Mesenchymal stem cell (in vitro differentiated cells and primary cell): ENCODE measurements at regions not wholly inside any gene's neighbourhood (a gene's known extent, or its start where the extent isn't known, plus 50 kb on each side); places are given as distances from the start of the nearest gene placed in this dataset.

Experiments used
- DNase-seq: peaks from one replicate; pipeline ENCODE4 v3.0.0-alpha.2; 2013
- H2AFZ ChIP-seq: one replicate; pipeline ENCODE4 v1.6.1; 2013; ENCODE audit warnings: low read depth, mild to moderate bottlenecking, control low read depth, inconsistent platforms, low read length, moderate library complexity
- H2AK5ac ChIP-seq: 2 replicates; pipeline ENCODE4 v1.6.1; 2013; ENCODE audit warnings: low read length, moderate library complexity, mild to moderate bottlenecking, inconsistent platforms; ENCODE audit not compliant: severe bottlenecking
- H2BK120ac ChIP-seq: one replicate; pipeline ENCODE4 v1.6.1; 2013; ENCODE audit warnings: low read depth, mild to moderate bottlenecking, inconsistent platforms, low read length, moderate library complexity
- H2BK12ac ChIP-seq, 2 experiments: one replicate each; pipeline ENCODE4 v1.6.1; 2013; ENCODE audit warnings: inconsistent platforms in 2 of 2, low read length in 2 of 2, mild to moderate bottlenecking in 2 of 2, moderate library complexity in 2 of 2, control low read depth in 1 of 2
- H2BK15ac ChIP-seq: one replicate; pipeline ENCODE4 v1.6.1; 2013; ENCODE audit warnings: mild to moderate bottlenecking, low read depth, inconsistent platforms; ENCODE audit not compliant: poor library complexity, severe bottlenecking
- H2BK5ac ChIP-seq: 2 replicates; pipeline ENCODE4 v1.6.1; 2013; ENCODE audit warnings: low read depth, mild to moderate bottlenecking, low read length, control low read depth, inconsistent platforms; ENCODE audit not compliant: poor library complexity, severe bottlenecking
- H3K14ac ChIP-seq, 2 experiments: one replicate each; pipeline ENCODE4 v1.6.1; 2013; ENCODE audit warnings: inconsistent platforms in 2 of 2, low read length in 2 of 2, control low read depth in 1 of 2, mild to moderate bottlenecking in 1 of 2, moderate library complexity in 1 of 2
- H3K18ac ChIP-seq, 2 experiments: one replicate each; pipeline ENCODE4 v1.6.1; 2013; ENCODE audit warnings: inconsistent platforms in 2 of 2, low read length in 2 of 2, control low read depth in 1 of 2, low read depth in 1 of 2, mild to moderate bottlenecking in 1 of 2
- H3K23ac ChIP-seq, 2 experiments: one replicate each; pipeline ENCODE4 v1.6.1; 2013; ENCODE audit warnings: inconsistent platforms in 2 of 2, low read length in 2 of 2, mild to moderate bottlenecking in 2 of 2, moderate library complexity in 2 of 2, control low read depth in 1 of 2
- H3K27ac ChIP-seq: 2 replicates; pipeline ENCODE4 v1.5.1; 2013; ENCODE audit warnings: mild to moderate bottlenecking, moderate library complexity, low read length, control low read depth, inconsistent platforms; ENCODE audit not compliant: poor library complexity, severe bottlenecking
- H3K27me3 ChIP-seq, 2 experiments: 2 replicates each; pipeline versions ENCODE4 v1.6.1 to v1.7.0; 2013; ENCODE audit warnings: low read length in 2 of 2, mild to moderate bottlenecking in 2 of 2, moderate library complexity in 2 of 2, control low read depth in 1 of 2, inconsistent platforms in 1 of 2; ENCODE audit not compliant: control insufficient read depth in 1 of 2, insufficient read depth in 1 of 2
- H3K36me3 ChIP-seq, 2 experiments: 2 replicates each; pipeline versions ENCODE4 v1.6.1 to v1.7.0; 2013; ENCODE audit warnings: low read length in 2 of 2, control low read depth in 1 of 2, inconsistent platforms in 1 of 2, low read depth in 1 of 2, mild to moderate bottlenecking in 1 of 2; ENCODE audit not compliant: insufficient read depth in 2 of 2, control insufficient read depth in 1 of 2
- H3K4ac ChIP-seq, 2 experiments: one replicate each; pipeline ENCODE4 v1.6.1; 2013; ENCODE audit warnings: inconsistent platforms in 2 of 2, low read length in 2 of 2, mild to moderate bottlenecking in 2 of 2, moderate library complexity in 2 of 2, control low read depth in 1 of 2, low read depth in 1 of 2
- H3K4me1 ChIP-seq: 2 replicates; pipeline ENCODE4 v1.6.1; 2013; ENCODE audit warnings: low read depth, low read length, control low read depth; ENCODE audit not compliant: control insufficient read depth, insufficient read depth
- H3K4me2 ChIP-seq: 2 replicates; pipeline ENCODE4 v1.6.1; 2013; ENCODE audit warnings: low read length, mild to moderate bottlenecking, inconsistent platforms; ENCODE audit not compliant: poor library complexity, severe bottlenecking
- H3K4me3 ChIP-seq, 2 experiments: 2 replicates each; pipeline versions ENCODE4 v1.5.1 to v1.7.0; 2013; ENCODE audit warnings: low read length in 2 of 2, mild to moderate bottlenecking in 2 of 2, control low read depth in 1 of 2, low read depth in 1 of 2; ENCODE audit not compliant: insufficient read depth in 1 of 2
- H3K79me1 ChIP-seq: replicated peaks from 2 replicates; pipeline ENCODE4 v1.6.1; 2013; ENCODE audit warnings: mild to moderate bottlenecking, control low read depth, low read length, inconsistent platforms; ENCODE audit not compliant: poor library complexity, severe bottlenecking
- H3K9ac ChIP-seq: 2 replicates; pipeline ENCODE4 v1.7.0; 2013; ENCODE audit warnings: mild to moderate bottlenecking, low read length, moderate library complexity
- H3K9me3 ChIP-seq: 2 replicates; pipeline ENCODE4 v1.7.0; 2013; ENCODE audit warnings: mild to moderate bottlenecking, low read length; ENCODE audit not compliant: control insufficient read depth
- H4K8ac ChIP-seq: one replicate; pipeline ENCODE4 v1.6.1; 2013; ENCODE audit warnings: inconsistent platforms, mild to moderate bottlenecking, low read length, moderate library complexity
- H4K91ac ChIP-seq: one replicate; pipeline ENCODE4 v1.6.1; 2013; ENCODE audit warnings: mild to moderate bottlenecking, low read length, inconsistent platforms
- WGBS: methylation state at CpG from one replicate; pipeline ENCODE4 v1.1.7; 2013; ENCODE audit warnings: mixed read lengths; 5-methylcytosine and 5-hydroxymethylcytosine counted together

- H3K9me3 ChIP-seq, result peaks cover 23% of the 10 kb centered on the region
- H3K36me3 ChIP-seq, result no peaks in the 10 kb centered on the region
- H3K79me1 ChIP-seq, result no peaks in the 10 kb centered on the region
- no peak overlapping the region for H2AK5ac ChIP-seq
- no peak overlapping the region for H2BK12ac ChIP-seq
- H3K9ac ChIP-seq, result no peak overlapping the region
- H3K14ac ChIP-seq, result no peak overlapping the region
- no peak overlapping the region for H3K27ac ChIP-seq
- H3K4me2 ChIP-seq, result no peak overlapping the region
- H2BK5ac ChIP-seq, result no peak overlapping the region
- no peak overlapping the region for H4K91ac ChIP-seq
- no peak overlapping the region for H2BK15ac ChIP-seq
- no peak overlapping the region for H2AFZ ChIP-seq
- no peak for DNase-seq
- 36% methylated on average over 1 of the region's 1 CpG for WGBS
- no peak overlapping the region for H3K18ac ChIP-seq
- no peak overlapping the region for H3K23ac ChIP-seq
- H3K4me3 ChIP-seq, result no peak overlapping the region
- no peak overlapping the region for H4K8ac ChIP-seq
- H3K27me3 ChIP-seq, result no peaks in the 10 kb centered on the region
- no peak overlapping the region for H3K4ac ChIP-seq
- no peak overlapping the region for H2BK120ac ChIP-seq
- H3K4me1 ChIP-seq, result no peaks in the 10 kb centered on the region
These were observed 123.4 kb upstream of the LRRN1 start for GRCh38 chr3:3675801-3676200.

- Histone ChIP-seq H3K4me2 (no peak overlapping the region), H3K36me3 (no peaks in the 10 kb centered on the region), H3K4ac (no peak overlapping the region), H3K27me3 (no peaks in the 10 kb centered on the region), H3K9ac (no peak overlapping the region), H4K91ac (no peak overlapping the region), H2BK120ac (no peak overlapping the region), H3K4me1 (no peaks in the 10 kb centered on the region), H3K23ac (no peak overlapping the region), H2BK12ac (no peak overlapping the region), H3K18ac (no peak overlapping the region), H2BK5ac (no peak overlapping the region), H2AFZ (no peak overlapping the region), H3K14ac (no peak overlapping the region), H3K27ac (no peak overlapping the region), H3K4me3 (no peak overlapping the region), H4K8ac (no peak overlapping the region), H2AK5ac (no peak overlapping the region), H3K79me1 (no peaks in the 10 kb centered on the region), H2BK15ac (no peak overlapping the region), H3K9me3 (peaks cover 24% of the 10 kb centered on the region)
- no peak for DNase-seq
These were observed 124.0 kb upstream of the LRRN1 start for GRCh38 chr3:3675186-3675585.

GRCh38 chr3:3666664-3667063, 132.6 kb upstream of the LRRN1 start:
- Histone ChIP-seq H2AK5ac (no peak overlapping the region), H2AFZ (no peak overlapping the region), H3K4me3 (no peak overlapping the region), H3K18ac (no peak overlapping the region), H3K4ac (no peak overlapping the region), H3K79me1 (no peaks in the 10 kb centered on the region), H4K91ac (no peak overlapping the region), H3K27me3 (no peaks in the 10 kb centered on the region), H3K23ac (no peak overlapping the region), H4K8ac (no peak overlapping the region), H2BK120ac (no peak overlapping the region), H3K36me3 (no peaks in the 10 kb centered on the region), H3K14ac (no peak overlapping the region), H2BK5ac (no peak overlapping the region), H3K9ac (no peak overlapping the region), H3K9me3 (peaks cover 32% of the 10 kb centered on the region), H3K27ac (no peak overlapping the region), H2BK15ac (no peak overlapping the region), H2BK12ac (no peak overlapping the region), H3K4me1 (peaks cover 5% of the 10 kb centered on the region), H3K4me2 (no peak overlapping the region)
- DNase-seq, result no peak
- WGBS, result no CpG with 5 or more reads among the region's 3 CpGs

GRCh38 chr3:3665961-3666640, 133.1 kb upstream of the LRRN1 start:
- H2BK12ac ChIP-seq, result no peak overlapping the region
- H2AFZ ChIP-seq, result no peak overlapping the region
- no peak for DNase-seq
- H3K79me1 ChIP-seq, result no peaks in the 10 kb centered on the region
- no peak overlapping the region for H2AK5ac ChIP-seq
- WGBS, result 74% methylated on average over 13 of the region's 13 CpGs
- H3K14ac ChIP-seq, result no peak overlapping the region
- peaks cover 5% of the 10 kb centered on the region for H3K4me1 ChIP-seq
- H3K27ac ChIP-seq, result no peak overlapping the region
- H4K8ac ChIP-seq, result no peak overlapping the region
- H2BK120ac ChIP-seq, result no peak overlapping the region
- no peak overlapping the region for H4K91ac ChIP-seq
- H3K4me2 ChIP-seq, result no peak overlapping the region
- no peaks in the 10 kb centered on the region for H3K36me3 ChIP-seq
- no peak overlapping the region for H3K23ac ChIP-seq
- no peaks in the 10 kb centered on the region for H3K27me3 ChIP-seq
- H3K18ac ChIP-seq, result no peak overlapping the region
- H2BK15ac ChIP-seq, result no peak overlapping the region
- no peak overlapping the region for H3K9ac ChIP-seq
- H3K4me3 ChIP-seq, result no peak overlapping the region
- H2BK5ac ChIP-seq, result no peak overlapping the region
- peaks cover 34% of the 10 kb centered on the region for H3K9me3 ChIP-seq
- H3K4ac ChIP-seq, result no peak overlapping the region
